GM19372 (cell line): ENCODE measurements at regions not wholly inside any gene's neighbourhood (a gene's known extent, or its start where the extent isn't known, plus 50 kb on each side); places are given as distances from the start of the nearest gene placed in this dataset.

ENCODE experiments used
- ATAC-seq: cut with Tn5 transposase; IDR thresholded peaks from one replicate; pipeline ENCODE4 v1.9.1; 2021; ENCODE audit warnings: mild to moderate bottlenecking, low read depth, moderate library complexity; ENCODE audit not compliant: unreplicated experiment

GRCh38 chr3:177523067-177523675 lies 325.9 kb upstream of the TBL1XR1 start:
- no peak for ATAC-seq

- no peak for ATAC-seq
Observed at GRCh38 chr3:177523872-177524438, 326.7 kb upstream of the TBL1XR1 start.

GRCh38 chr3:177524742-177525141 lies 327.5 kb upstream of the TBL1XR1 start:
- no peak for ATAC-seq

GRCh38 chr3:177525414-177525813 lies 328.1 kb upstream of the TBL1XR1 start:
- ATAC-seq = no peak

- no peak for ATAC-seq
Observed at GRCh38 chr3:177525987-177526712, 328.9 kb upstream of the TBL1XR1 start.

GRCh38 chr3:177527182-177527581 lies 329.9 kb upstream of the TBL1XR1 start:
- ATAC-seq = no peak

- no peak for ATAC-seq
Observed at GRCh38 chr3:177528306-177529070, 331.2 kb upstream of the TBL1XR1 start.

GRCh38 chr3:177529071-177529550 lies 331.8 kb upstream of the TBL1XR1 start:
- ATAC-seq = no peak

GRCh38 chr3:177529716-177530335 lies 332.5 kb upstream of the TBL1XR1 start:
- no peak for ATAC-seq

- no peak for ATAC-seq
Observed at GRCh38 chr3:177530908-177531307, 333.6 kb upstream of the TBL1XR1 start.

GRCh38 chr3:177536873-177537272 lies 339.6 kb upstream of the TBL1XR1 start:
- ATAC-seq = no peak

GRCh38 chr3:177537612-177538011 lies 340.3 kb upstream of the TBL1XR1 start:
- ATAC-seq = no peak

GRCh38 chr3:177538048-177538749 lies 340.9 kb upstream of the TBL1XR1 start:
- no peak for ATAC-seq

- ATAC-seq = peak; percentile 90
Observed at GRCh38 chr3:177538750-177539730, 341.8 kb upstream of the TBL1XR1 start.

- ATAC-seq = no peak
Observed at GRCh38 chr3:177541541-177541940, 344.3 kb upstream of the TBL1XR1 start.

GRCh38 chr3:177545964-177546363 lies 348.7 kb upstream of the TBL1XR1 start:
- ATAC-seq = no peak

- no peak for ATAC-seq
Observed at GRCh38 chr3:177547711-177548350, 350.5 kb upstream of the TBL1XR1 start.

- no peak for ATAC-seq
Observed at GRCh38 chr3:177550667-177551066, 353.4 kb upstream of the TBL1XR1 start.
